H9 (cell line): ENCODE measurements at regions not wholly inside any gene's neighbourhood (a gene's known extent, or its start where the extent isn't known, plus 50 kb on each side); places are given as distances from the start of the nearest gene placed in this dataset.

Experiments
- DNase-seq: peaks from one replicate; pipeline ENCODE4 v3.0.0-alpha.2; 2017
- H2AFZ ChIP-seq: one replicate; pipeline ENCODE4 v1.6.1; 2013; ENCODE audit warnings: mild to moderate bottlenecking, low read length, control low read depth, moderate library complexity
- H2AK5ac ChIP-seq: 2 replicates; pipeline ENCODE4 v1.6.1; 2013; ENCODE audit warnings: low read length, control low read depth, mixed read lengths; ENCODE audit not compliant: insufficient read length
- H2BK120ac ChIP-seq: one replicate; pipeline ENCODE4 v1.6.1; 2013; ENCODE audit warnings: low read depth, mild to moderate bottlenecking, low read length, control low read depth, inconsistent platforms; ENCODE audit not compliant: poor library complexity, severe bottlenecking
- H2BK12ac ChIP-seq: 2 replicates; pipeline ENCODE4 v1.6.1; 2013; ENCODE audit warnings: low read length, control low read depth, mixed read lengths, low read depth; ENCODE audit not compliant: insufficient read length
- H2BK15ac ChIP-seq: 2 replicates; pipeline ENCODE4 v1.6.1; 2013; ENCODE audit warnings: low read depth, low read length, control low read depth
- H2BK20ac ChIP-seq: one replicate; pipeline ENCODE4 v1.6.1; 2013; ENCODE audit warnings: low read depth, mild to moderate bottlenecking, low read length, control low read depth, inconsistent platforms; ENCODE audit not compliant: poor library complexity, severe bottlenecking
- H2BK5ac ChIP-seq: 2 replicates; pipeline ENCODE4 v1.6.1; 2013; ENCODE audit warnings: low read length, control low read depth, mixed read lengths; ENCODE audit not compliant: insufficient read length
- H3K14ac ChIP-seq: 2 replicates; pipeline ENCODE4 v1.6.1; 2013; ENCODE audit warnings: low read length, control low read depth; ENCODE audit not compliant: insufficient read depth
- H3K18ac ChIP-seq: 2 replicates; pipeline ENCODE4 v1.6.1; 2013; ENCODE audit warnings: low read depth, mild to moderate bottlenecking, mixed read lengths, low read length, control low read depth; ENCODE audit not compliant: insufficient read length
- H3K23ac ChIP-seq: 2 replicates; pipeline ENCODE4 v1.6.1; 2013; ENCODE audit warnings: low read length, control low read depth, mixed read lengths, low read depth; ENCODE audit not compliant: insufficient read length
- H3K23me2 ChIP-seq: 2 replicates; pipeline ENCODE4 v1.6.1; 2013; ENCODE audit warnings: low read depth, mild to moderate bottlenecking, mixed read lengths, low read length, control low read depth; ENCODE audit not compliant: insufficient read length, poor library complexity, severe bottlenecking
- H3K27ac ChIP-seq: 2 replicates; pipeline ENCODE4 v1.5.1; 2013; ENCODE audit warnings: low read length, control low read depth, mixed read lengths, low read depth; ENCODE audit not compliant: insufficient read length
- H3K27me3 ChIP-seq: 2 replicates; pipeline ENCODE4 v1.6.1; 2013; ENCODE audit warnings: low read length, control low read depth, inconsistent platforms; ENCODE audit not compliant: insufficient read depth
- H3K4ac ChIP-seq: 2 replicates; pipeline ENCODE4 v1.6.1; 2013; ENCODE audit warnings: low read depth, mild to moderate bottlenecking, control low read depth, inconsistent platforms, low read length, moderate library complexity
- H3K4me1 ChIP-seq: 2 replicates; pipeline ENCODE4 v1.6.1; 2013; ENCODE audit warnings: low read length, control low read depth, inconsistent platforms; ENCODE audit not compliant: insufficient read depth
- H3K4me2 ChIP-seq: 2 replicates; pipeline ENCODE4 v1.6.1; 2013; ENCODE audit warnings: low read length, control low read depth, mixed read lengths; ENCODE audit not compliant: insufficient read length, insufficient read depth
- H3K56ac ChIP-seq: 2 replicates; pipeline ENCODE4 v1.6.1; 2013; ENCODE audit warnings: low read depth, mild to moderate bottlenecking, mixed read lengths, low read length, control low read depth; ENCODE audit not compliant: insufficient read length
- H3K79me1 ChIP-seq: 2 replicates; pipeline ENCODE4 v1.6.1; 2013; ENCODE audit warnings: low read depth, mild to moderate bottlenecking, moderate library complexity, low read length, control low read depth, inconsistent platforms; ENCODE audit not compliant: insufficient read depth, poor library complexity, severe bottlenecking
- H3K79me2 ChIP-seq: 2 replicates; pipeline ENCODE4 v1.6.1; 2013; ENCODE audit warnings: low read length, control low read depth, inconsistent platforms; ENCODE audit not compliant: insufficient read depth
- H3K9ac ChIP-seq: 2 replicates; pipeline ENCODE4 v1.6.1; 2013; ENCODE audit warnings: low read length, control low read depth, mixed read lengths; ENCODE audit not compliant: insufficient read length; ENCODE audit errors: extremely low read depth
- H3K9me3 ChIP-seq: one replicate; pipeline ENCODE4 v1.6.1; 2013; ENCODE audit warnings: low read depth, low read length, inconsistent platforms; ENCODE audit not compliant: control insufficient read depth
- H3T11ph ChIP-seq: one replicate; pipeline ENCODE4 v1.6.1; 2013; ENCODE audit warnings: mild to moderate bottlenecking, low read length, control low read depth, inconsistent platforms
- H4K20me1 ChIP-seq: one replicate; pipeline ENCODE4 v1.6.1; 2013; ENCODE audit not compliant: control insufficient read depth, insufficient read length, insufficient read depth
- H4K5ac ChIP-seq: 2 replicates; pipeline ENCODE4 v1.6.1; 2013; ENCODE audit warnings: low read depth, mild to moderate bottlenecking, mixed read lengths, low read length, control low read depth; ENCODE audit not compliant: insufficient read length
- H4K8ac ChIP-seq: replicated peaks from 2 replicates; pipeline ENCODE4 v1.6.1; 2013; ENCODE audit warnings: low read length, control low read depth, mixed read lengths, low read depth; ENCODE audit not compliant: insufficient read length
- H4K91ac ChIP-seq: 2 replicates; pipeline ENCODE4 v1.6.1; 2013; ENCODE audit warnings: low read depth, mild to moderate bottlenecking, moderate library complexity, mixed read lengths, low read length, control low read depth; ENCODE audit not compliant: insufficient read length
- H3K27ac Mint-ChIP-seq, 3 experiments: 2 replicates in 2 of 3; 3 replicates in 1 of 3; pipeline ENCODE4 v1.8.0; 2020 to 2021; ENCODE audit warnings: mixed read lengths in 3 of 3, mild to moderate bottlenecking in 1 of 3, moderate library complexity in 1 of 3
- H3K27me3 Mint-ChIP-seq: 2 replicates; pipeline ENCODE4 v1.8.0; 2021; ENCODE audit warnings: low read depth, mild to moderate bottlenecking, moderate library complexity, mixed read lengths
- H3K36me3 Mint-ChIP-seq, 3 experiments: 2 replicates in 2 of 3; 3 replicates in 1 of 3; pipeline ENCODE4 v1.8.0; 2020 to 2021; ENCODE audit warnings: low read depth in 3 of 3, mixed read lengths in 3 of 3; ENCODE audit not compliant: insufficient read depth in 1 of 3
- H3K4me1 Mint-ChIP-seq, 2 experiments: 2 replicates each; pipeline ENCODE4 v1.8.0; 2020; ENCODE audit warnings: mixed read lengths in 2 of 2
- H3K4me3 Mint-ChIP-seq, 2 experiments: 2 replicates in 1 of 2; 3 replicates in 1 of 2; pipeline ENCODE4 v1.8.0; 2020 to 2021; ENCODE audit warnings: mild to moderate bottlenecking in 2 of 2, mixed read lengths in 2 of 2, moderate library complexity in 1 of 2
- H3K9me3 Mint-ChIP-seq, 2 experiments: 2 replicates in 1 of 2; 3 replicates in 1 of 2; pipeline ENCODE4 v1.8.0; 2020; ENCODE audit warnings: mild to moderate bottlenecking in 2 of 2, mixed read lengths in 2 of 2, moderate library complexity in 1 of 2
- CTCF ChIP-seq: fragments of 200-600 bp; sonication (generic); conservative IDR thresholded peaks from 3 replicates; pipeline ENCODE4 v1.8.0; 2021; ENCODE audit warnings: antibody characterized with exemption, mild to moderate bottlenecking
- WGBS: extraction: QIAGEN DNeasy Blood & Tissue Kit; methylation state at CpG from one replicate; pipeline ENCODE4 v1.1.7; 2013; ENCODE audit warnings: missing lambda C conversion rate, low lambda C conversion rate, mixed read lengths; ENCODE audit not compliant: insufficient read length; ENCODE audit errors: extremely low coverage; 5-methylcytosine and 5-hydroxymethylcytosine counted together

GRCh38 chr1:29451368-29451892 lies 215.1 kb downstream of the PTPRU start:
- Mint-ChIP-seq H3K36me3 (no peaks in the 10 kb centered on the region), H3K4me3 (no peak overlapping the region), H3K9me3 (no peaks in the 10 kb centered on the region; a peak in 1 of 5 replicates), H3K27me3 (no peaks in the 10 kb centered on the region; the same call in 1 of the 2 replicates), H3K27ac (no peak overlapping the region), H3K4me1 (peaks cover 15 to 30% of the 10 kb centered on the region in 2 experiments)
- Histone ChIP-seq H4K5ac (no peak overlapping the region), H4K20me1 (no peaks in the 10 kb centered on the region), H4K8ac (no peak overlapping the region), H3K27me3 (no peaks in the 10 kb centered on the region), H3K4ac (no peak overlapping the region), H2BK12ac (no peak overlapping the region), H2AFZ (no peak overlapping the region), H3K79me1 (no peaks in the 10 kb centered on the region), H3K4me2 (no peak overlapping the region), H2BK120ac (no peak overlapping the region), H3K56ac (no peak overlapping the region), H2BK15ac (no peak overlapping the region), H3K9me3 (no peaks in the 10 kb centered on the region), H3K27ac (no peak overlapping the region), H3K9ac (no peak overlapping the region), H3K14ac (no peak overlapping the region), H2BK20ac (no peak overlapping the region), H3K23me2 (no peaks in the 10 kb centered on the region), H3K4me1 (peaks cover 2% of the 10 kb centered on the region; the same call in 1 of the 2 replicates), H2BK5ac (no peak overlapping the region), H4K91ac (no peak overlapping the region), H3T11ph (no peak overlapping the region), H3K79me2 (no peaks in the 10 kb centered on the region), H2AK5ac (no peak overlapping the region), H3K18ac (no peak overlapping the region), H3K23ac (no peak overlapping the region)
- TF ChIP-seq CTCF, result no peak
- whole genome bisulfite sequencing, result no CpG with 5 or more reads among the region's 16 CpGs
- DNase-seq, result no peak
